WI38 (cell line): ENCODE measurements at regions not wholly inside any gene's neighbourhood (a gene's known extent, or its start where the extent isn't known, plus 50 kb on each side); places are given as distances from the start of the nearest gene placed in this dataset.

Source experiments
- H3K4me3 ChIP-seq: 2 replicates; pipeline ENCODE4 v1.5.1; 2011; ENCODE audit warnings: low read depth, mild to moderate bottlenecking, control low read depth, low read length
- CTCF ChIP-seq: IDR thresholded peaks from 2 replicates; pipeline ENCODE4 v1.5.1; 2012; ENCODE audit warnings: low read depth, mild to moderate bottlenecking, control low read depth, low read length

GRCh38 chr16:63714876-63715275 is 1407.0 kb downstream of the CDH11 start:
- H3K4me3 ChIP-seq, result no peak overlapping the region
- TF ChIP-seq CTCF, result no peak

GRCh38 chr16:63712725-63713124 is 1409.1 kb downstream of the CDH11 start:
- no peak overlapping the region for H3K4me3 ChIP-seq
- TF ChIP-seq CTCF, result no peak

- no peak overlapping the region for H3K4me3 ChIP-seq
- TF ChIP-seq CTCF, result no peak
Observed at GRCh38 chr16:63703612-63704011, 1418.3 kb downstream of the CDH11 start.

- TF ChIP-seq CTCF, result no peak
- H3K4me3 ChIP-seq, result no peak overlapping the region
Observed at GRCh38 chr16:63702981-63703590, 1418.8 kb downstream of the CDH11 start.

- TF ChIP-seq CTCF, result no peak
- H3K4me3 ChIP-seq, result no peak overlapping the region
Observed at GRCh38 chr16:63697736-63698135, 1424.1 kb downstream of the CDH11 start.

- H3K4me3 ChIP-seq, result no peak overlapping the region
- TF ChIP-seq CTCF, result no peak
Observed at GRCh38 chr16:63695347-63695746, 1426.5 kb downstream of the CDH11 start.

GRCh38 chr16:63690961-63691360 is 1430.9 kb downstream of the CDH11 start:
- TF ChIP-seq CTCF, result no peak
- no peak overlapping the region for H3K4me3 ChIP-seq
